ENCODE measurements at regions not wholly inside any gene's neighbourhood (a gene's known extent, or its start where the extent isn't known, plus 50 kb on each side); places are given as distances from the start of the nearest gene placed in this dataset.
A peak's percentile ranks its signal among the peaks of the same experiment; 100 is the strongest.

GRCh38 chr20:19903168-19903811, 113.9 kb upstream of the NAA20 start (continued):
- TF ChIP-seq, protein P1, sequence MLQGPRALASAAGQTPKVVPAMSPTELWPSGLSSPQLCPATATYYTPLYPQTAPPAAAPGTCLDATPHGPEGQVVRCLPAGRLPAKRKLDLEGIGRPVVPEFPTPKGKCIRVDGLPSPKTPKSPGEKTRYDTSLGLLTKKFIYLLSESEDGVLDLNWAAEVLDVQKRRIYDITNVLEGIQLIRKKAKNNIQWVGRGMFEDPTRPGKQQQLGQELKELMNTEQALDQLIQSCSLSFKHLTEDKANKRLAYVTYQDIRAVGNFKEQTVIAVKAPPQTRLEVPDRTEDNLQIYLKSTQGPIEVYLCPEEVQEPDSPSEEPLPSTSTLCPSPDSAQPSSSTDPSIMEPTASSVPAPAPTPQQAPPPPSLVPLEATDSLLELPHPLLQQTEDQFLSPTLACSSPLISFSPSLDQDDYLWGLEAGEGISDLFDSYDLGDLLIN (CRISPR knock-in tag; IDR thresholded peaks at IDR 0.05; ENCODE audit: borderline replicate concordance), result no peak
- TF ChIP-seq, protein P2, sequence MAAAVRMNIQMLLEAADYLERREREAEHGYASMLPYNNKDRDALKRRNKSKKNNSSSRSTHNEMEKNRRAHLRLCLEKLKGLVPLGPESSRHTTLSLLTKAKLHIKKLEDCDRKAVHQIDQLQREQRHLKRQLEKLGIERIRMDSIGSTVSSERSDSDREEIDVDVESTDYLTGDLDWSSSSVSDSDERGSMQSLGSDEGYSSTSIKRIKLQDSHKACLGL (CRISPR knock-in tag; IDR thresholded peaks at IDR 0.05), result no peak
- TF ChIP-seq ZNF563 (CRISPR knock-in tag; IDR thresholded peaks at IDR 0.05) (no peak), ZNF547 (CRISPR knock-in tag; IDR thresholded peaks at IDR 0.05) (0 out of 2 replicates have a peak, but pooled peaks have one; percentile 35), NR2F2 (IDR thresholded peaks at IDR 0.05; ENCODE audit: borderline replicate concordance, low read depth) (no peak), BORCS8-MEF2B (CRISPR knock-in tag; IDR thresholded peaks at IDR 0.05) (no peak; the same call in 1 of the 2 replicates), RFXANK (CRISPR knock-in tag; IDR thresholded peaks at IDR 0.05) (no peak), ZNF10 (CRISPR knock-in tag; IDR thresholded peaks at IDR 0.05; ENCODE audit: borderline replicate concordance, low read depth) (no peak), SIN3A (IDR thresholded peaks at IDR 0.05; ENCODE audit: borderline replicate concordance, low read depth, low read length) (peak; percentile 43; the same call in 1 of the 2 replicates), NR2F6 (IDR thresholded peaks at IDR 0.05) (0 out of 2 replicates have a peak, but pooled peaks have one; percentile 24), NR2F6 (CRISPR knock-in tag; IDR thresholded peaks at IDR 0.05) (peak; percentile 19; the same call in 1 of the 2 replicates), ZNF782 (CRISPR knock-in tag; IDR thresholded peaks at IDR 0.05; ENCODE audit: borderline replicate concordance) (no peak), USF2 (IDR thresholded peaks at IDR 0.05; ENCODE audit: low read depth, low read length) (no peak), USF2 (CRISPR knock-in tag; IDR thresholded peaks at IDR 0.05; ENCODE audit: borderline replicate concordance) (no peak), LCORL (IDR thresholded peaks at IDR 0.05) (no peak; the same call in 1 of the 2 replicates), LCORL (CRISPR knock-in tag; IDR thresholded peaks at IDR 0.05) (peak; percentile 90), ZFP37 (CRISPR knock-in tag; IDR thresholded peaks at IDR 0.05; ENCODE audit: borderline replicate concordance) (0 out of 2 replicates have a peak, but pooled peaks have one; percentile 83), XRCC5 (optimal IDR thresholded peaks at IDR 0.05; ENCODE audit: low read length) (peak; percentile 53), KDM4B (CRISPR knock-in tag; IDR thresholded peaks at IDR 0.05) (0 out of 2 replicates have a peak, but pooled peaks have one; percentile 63), PCBP1 (IDR thresholded peaks at IDR 0.05; ENCODE audit: borderline replicate concordance, low read depth, low read length) (no peak), ZNF766 (CRISPR knock-in tag; IDR thresholded peaks at IDR 0.05; ENCODE audit: borderline replicate concordance) (peak; percentile 32; the same call in 1 of the 2 replicates), TEF (CRISPR knock-in tag; IDR thresholded peaks at IDR 0.05) (no peak), ZNF605 (CRISPR knock-in tag; IDR thresholded peaks at IDR 0.05) (no peak)
- TF ChIP-seq, protein P3, sequence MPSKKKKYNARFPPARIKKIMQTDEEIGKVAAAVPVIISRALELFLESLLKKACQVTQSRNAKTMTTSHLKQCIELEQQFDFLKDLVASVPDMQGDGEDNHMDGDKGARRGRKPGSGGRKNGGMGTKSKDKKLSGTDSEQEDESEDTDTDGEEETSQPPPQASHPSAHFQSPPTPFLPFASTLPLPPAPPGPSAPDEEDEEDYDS (CRISPR knock-in tag; IDR thresholded peaks at IDR 0.05), result peak; percentile 21; the same call in 1 of the 2 replicates
- TF ChIP-seq, protein P4, sequence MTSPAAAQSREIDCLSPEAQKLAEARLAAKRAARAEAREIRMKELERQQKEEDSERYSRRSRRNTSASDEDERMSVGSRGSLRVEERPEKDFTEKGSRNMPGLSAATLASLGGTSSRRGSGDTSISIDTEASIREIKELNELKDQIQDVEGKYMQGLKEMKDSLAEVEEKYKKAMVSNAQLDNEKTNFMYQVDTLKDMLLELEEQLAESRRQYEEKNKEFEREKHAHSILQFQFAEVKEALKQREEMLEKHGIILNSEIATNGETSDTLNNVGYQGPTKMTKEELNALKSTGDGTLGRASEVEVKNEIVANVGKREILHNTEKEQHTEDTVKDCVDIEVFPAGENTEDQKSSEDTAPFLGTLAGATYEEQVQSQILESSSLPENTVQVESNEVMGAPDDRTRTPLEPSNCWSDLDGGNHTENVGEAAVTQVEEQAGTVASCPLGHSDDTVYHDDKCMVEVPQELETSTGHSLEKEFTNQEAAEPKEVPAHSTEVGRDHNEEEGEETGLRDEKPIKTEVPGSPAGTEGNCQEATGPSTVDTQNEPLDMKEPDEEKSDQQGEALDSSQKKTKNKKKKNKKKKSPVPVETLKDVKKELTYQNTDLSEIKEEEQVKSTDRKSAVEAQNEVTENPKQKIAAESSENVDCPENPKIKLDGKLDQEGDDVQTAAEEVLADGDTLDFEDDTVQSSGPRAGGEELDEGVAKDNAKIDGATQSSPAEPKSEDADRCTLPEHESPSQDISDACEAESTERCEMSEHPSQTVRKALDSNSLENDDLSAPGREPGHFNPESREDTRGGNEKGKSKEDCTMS (CRISPR knock-in tag; conservative IDR thresholded peaks at IDR 0.05), result no peak

All from HepG2 (cell line).